Right cardiac atrium (tissue), 5 donors: ENCODE measurements at regions not wholly inside any gene's neighbourhood (a gene's known extent, or its start where the extent isn't known, plus 50 kb on each side); places are given as distances from the start of the nearest gene placed in this dataset.

Experiments used
- ATAC-seq, 2 donors: fragments of 200-7000 bp; cut with Tn5 transposase; one replicate each; pipeline versions ENCODE4 v1.8.0 to v1.9.1; 2020; ENCODE audit warnings: moderate library complexity in 2 of 2, mild to moderate bottlenecking in 1 of 2
- DNase-seq, 3 donors: peaks; one replicate each; pipeline ENCODE4 v3.0.0-alpha.2; 2020
- H3K27ac ChIP-seq: one replicate; pipeline ENCODE4 v1.5.1; 2013; ENCODE audit warnings: mild to moderate bottlenecking, low read length, control low read depth, moderate library complexity
- H3K27me3 ChIP-seq: one replicate; pipeline ENCODE4 v1.6.1; 2013; ENCODE audit not compliant: control insufficient read depth, insufficient read depth
- H3K4me1 ChIP-seq: one replicate; pipeline ENCODE4 v1.6.1; 2013; ENCODE audit warnings: low read length; ENCODE audit not compliant: control insufficient read depth, insufficient read depth
- H3K4me3 ChIP-seq: one replicate; pipeline ENCODE4 v1.5.1; 2013; ENCODE audit warnings: low read length, control low read depth
- H3K9me3 ChIP-seq: one replicate; pipeline ENCODE4 v1.6.1; 2013; ENCODE audit warnings: low read length; ENCODE audit not compliant: control insufficient read depth
- WGBS: extraction: QIAGEN DNeasy Blood & Tissue Kit; methylation state at CpG from one replicate; pipeline ENCODE4 v1.1.7; 2013; 5-methylcytosine and 5-hydroxymethylcytosine counted together
- intact Hi-C, 4 donors: fragments of 100-400 bp; cut with DNase I; formaldehyde crosslinking; loops; one replicate each; pipeline versions ENCODE4 v1.11.0 to v1.14.0; 2022 to 2023
- donor health status: healthy with polysubstance abuse.
- donor health status: DM: no; HTN: yes; CAD: no.
- donor health status: DM: no; HTN: no; CAD: no.
- donor health status: DM: no; HTN: yes; CAD: no; lungs with severe emphysema.
- donor health status: DM: yes; HTN: yes; CAD: no.

- Histone ChIP-seq H3K27me3 (no peaks in the 10 kb centered on the region), H3K9me3 (peaks cover 1% of the 10 kb centered on the region), H3K4me3 (no peak overlapping the region), H3K4me1 (no peaks in the 10 kb centered on the region), H3K27ac (no peak overlapping the region)
- ATAC-seq (no peak), DNase-seq (no peak)
- intact Hi-C loops = no loop called here
- WGBS = 63% methylated on average over 8 of the region's 8 CpGs
Observed at GRCh38 chr16:35516971-35517370, 2057.6 kb downstream of the TP53TG3F start.

- Histone ChIP-seq H3K27me3 (no peaks in the 10 kb centered on the region), H3K9me3 (peaks cover 1% of the 10 kb centered on the region), H3K27ac (no peak overlapping the region), H3K4me1 (no peaks in the 10 kb centered on the region), H3K4me3 (no peak overlapping the region)
- no peak for ATAC-seq
- intact Hi-C loops = no loop called here
- DNase-seq = no peak
Observed at GRCh38 chr16:35523991-35524390, 2064.6 kb downstream of the TP53TG3F start.

- intact Hi-C loops = no loop called here
- DNase-seq = no peak
- no peak for ATAC-seq
Observed at GRCh38 chr16:35525979-35526590, 2066.7 kb downstream of the TP53TG3F start.

GRCh38 chr16:35532576-35532975 lies 2073.2 kb downstream of the TP53TG3F start:
- no peak overlapping the region for H3K4me3 ChIP-seq
- H3K27ac ChIP-seq = no peak overlapping the region
- ATAC-seq (no peak), DNase-seq (no peak)
- no peaks in the 10 kb centered on the region for H3K4me1 ChIP-seq
- H3K27me3 ChIP-seq = no peaks in the 10 kb centered on the region
- no peaks in the 10 kb centered on the region for H3K9me3 ChIP-seq
- intact Hi-C loops = no loop called here
- 68% methylated on average over 4 of the region's 4 CpGs for WGBS

More at GRCh38 chr16:35525979-35526590, 2066.7 kb downstream of the TP53TG3F start:
- H3K27me3 ChIP-seq = no peaks in the 10 kb centered on the region
- H3K4me1 ChIP-seq = no peaks in the 10 kb centered on the region
- no peak overlapping the region for H3K27ac ChIP-seq
- WGBS = 72% methylated on average over 26 of the region's 26 CpGs
- peaks cover 1% of the 10 kb centered on the region for H3K9me3 ChIP-seq
- no peak overlapping the region for H3K4me3 ChIP-seq

- ATAC-seq = no peak
- 45% methylated on average over 2 of the region's 2 CpGs for WGBS
- H3K9me3 ChIP-seq = no peaks in the 10 kb centered on the region
Observed at GRCh38 chr16:35533683-35534082, 2074.3 kb downstream of the TP53TG3F start.

GRCh38 chr16:35543486-35543885 lies 2084.1 kb downstream of the TP53TG3F start:
- intact Hi-C loops = no loop called here
- Histone ChIP-seq H3K27ac (no peak overlapping the region), H3K27me3 (no peaks in the 10 kb centered on the region), H3K4me1 (no peaks in the 10 kb centered on the region), H3K9me3 (no peaks in the 10 kb centered on the region), H3K4me3 (no peak overlapping the region)
- ATAC-seq (no peak), DNase-seq (no peak)
- 75% methylated on average over 27 of the region's 27 CpGs for WGBS

More at GRCh38 chr16:35533683-35534082, 2074.3 kb downstream of the TP53TG3F start:
- H3K4me3 ChIP-seq = no peak overlapping the region
- no peaks in the 10 kb centered on the region for H3K27me3 ChIP-seq
- DNase-seq = no peak
- intact Hi-C loops = no loop called here
- H3K4me1 ChIP-seq = no peaks in the 10 kb centered on the region
- H3K27ac ChIP-seq = no peak overlapping the region

- DNase-seq = no peak
Observed at GRCh38 chr16:35552763-35553162, 2093.4 kb downstream of the TP53TG3F start.

GRCh38 chr16:35557731-35558130 lies 2098.3 kb downstream of the TP53TG3F start:
- H3K4me1 ChIP-seq = no peaks in the 10 kb centered on the region
- DNase-seq (no peak), ATAC-seq (no peak)
- H3K9me3 ChIP-seq = no peaks in the 10 kb centered on the region
- no peak overlapping the region for H3K4me3 ChIP-seq
- H3K27ac ChIP-seq = no peak overlapping the region
- H3K27me3 ChIP-seq = no peaks in the 10 kb centered on the region
- 54% methylated on average over 2 of the region's 2 CpGs for WGBS
- intact Hi-C loops = no loop called here

More at GRCh38 chr16:35552763-35553162, 2093.4 kb downstream of the TP53TG3F start:
- Histone ChIP-seq H3K4me1 (no peaks in the 10 kb centered on the region), H3K27ac (no peak overlapping the region), H3K27me3 (no peaks in the 10 kb centered on the region), H3K9me3 (no peaks in the 10 kb centered on the region), H3K4me3 (no peak overlapping the region)
- no peak for ATAC-seq
- intact Hi-C loops = no loop called here
- 35% methylated on average over 31 of the region's 31 CpGs for WGBS

GRCh38 chr16:35559911-35560636 lies 2100.7 kb downstream of the TP53TG3F start:
- WGBS = 53% methylated on average over 2 of the region's 2 CpGs
- ATAC-seq (no peak), DNase-seq (no peak)
- Histone ChIP-seq H3K4me1 (no peaks in the 10 kb centered on the region), H3K4me3 (no peak overlapping the region), H3K27me3 (no peaks in the 10 kb centered on the region), H3K27ac (no peak overlapping the region), H3K9me3 (no peaks in the 10 kb centered on the region)
- intact Hi-C loops = no loop called here

- intact Hi-C loops = no loop called here
- Histone ChIP-seq H3K4me1 (no peaks in the 10 kb centered on the region), H3K4me3 (no peak overlapping the region), H3K27ac (no peak overlapping the region), H3K9me3 (no peaks in the 10 kb centered on the region), H3K27me3 (no peaks in the 10 kb centered on the region)
- WGBS = 65% methylated on average over 6 of the region's 6 CpGs
- no peak for ATAC-seq
- DNase-seq = no peak
Observed at GRCh38 chr16:35560637-35560984, 2101.2 kb downstream of the TP53TG3F start.

- no peak overlapping the region for H3K27ac ChIP-seq
- ATAC-seq = no peak
- intact Hi-C loops = no loop called here
Observed at GRCh38 chr16:35561346-35561745, 2101.9 kb downstream of the TP53TG3F start.

More at GRCh38 chr16:35561346-35561745, 2101.9 kb downstream of the TP53TG3F start:
- H3K4me1 ChIP-seq = no peaks in the 10 kb centered on the region
- no peak for DNase-seq
- no peaks in the 10 kb centered on the region for H3K27me3 ChIP-seq
- H3K4me3 ChIP-seq = no peak overlapping the region
- no peaks in the 10 kb centered on the region for H3K9me3 ChIP-seq
